GM11168 (cell line): ENCODE measurements at regions not wholly inside any gene's neighbourhood (a gene's known extent, or its start where the extent isn't known, plus 50 kb on each side); places are given as distances from the start of the nearest gene placed in this dataset.

ENCODE experiments used
- in situ Hi-C: fragments of 300-500 bp; cut with MboI; formaldehyde crosslinking; loops from one replicate; pipeline ENCODE4 v1.12.0; 2022; ENCODE audit warnings: low sequenced_read_pairs; ENCODE audit not compliant: unreplicated experiment

DNA sequence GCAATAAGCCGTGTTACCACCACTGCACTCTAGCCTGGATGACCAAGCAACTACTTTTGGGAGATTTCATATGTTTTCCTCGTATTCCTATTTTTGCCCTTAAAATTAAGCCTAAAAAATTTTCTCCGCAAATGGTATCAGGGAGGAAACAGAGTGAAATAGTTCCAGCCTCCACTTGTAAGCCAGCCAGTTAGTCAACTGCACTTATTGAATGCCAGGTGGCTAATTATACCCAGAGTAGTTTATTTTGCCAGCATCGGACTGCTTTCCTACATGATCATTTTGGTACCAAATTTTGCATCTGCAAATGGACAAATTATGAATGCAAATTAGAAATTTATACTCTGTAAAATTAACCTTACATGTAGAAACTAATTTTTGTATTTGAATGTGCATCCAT is 90.2 kb upstream of the ARHGAP28 start:
- in situ Hi-C loops: no loop called here

DNA sequence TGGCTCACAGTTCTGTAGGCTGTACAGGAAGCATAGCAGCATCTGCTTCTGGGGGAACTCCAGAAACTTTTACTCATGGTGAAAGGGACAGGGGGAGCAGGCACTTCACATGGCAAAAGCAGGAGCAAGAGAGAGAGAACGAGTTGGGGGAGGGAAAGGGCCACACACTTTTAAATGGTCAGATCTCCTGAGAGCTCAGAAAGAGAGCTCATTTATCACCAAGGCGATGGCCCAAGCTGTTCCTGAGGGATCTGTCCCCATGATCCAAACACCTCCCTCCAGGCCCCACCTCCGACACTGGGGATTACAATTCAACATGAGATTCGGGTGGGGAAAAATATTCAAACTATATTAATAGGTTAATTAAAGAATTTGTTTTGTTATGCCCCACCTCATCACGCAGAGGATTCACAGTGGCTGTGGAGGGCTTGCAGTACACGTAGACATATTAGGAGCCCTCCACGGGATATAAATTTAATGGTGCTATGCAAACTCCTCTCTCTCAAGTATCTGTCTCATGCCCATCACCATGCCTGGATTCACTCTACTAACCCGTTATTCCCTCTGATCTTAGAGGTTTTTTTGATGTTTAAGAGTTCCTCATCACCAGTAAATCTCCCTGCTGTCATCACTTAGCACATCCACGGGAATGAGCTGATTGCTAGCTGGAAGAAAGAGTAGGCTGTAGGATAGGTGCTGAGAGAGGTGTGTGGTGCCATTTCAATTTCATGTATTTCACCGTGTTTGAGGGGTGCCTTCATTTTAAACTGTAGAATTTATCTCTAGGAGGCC is 84.5 kb upstream of the ARHGAP28 start:
- in situ Hi-C loops: no loop called here

DNA sequence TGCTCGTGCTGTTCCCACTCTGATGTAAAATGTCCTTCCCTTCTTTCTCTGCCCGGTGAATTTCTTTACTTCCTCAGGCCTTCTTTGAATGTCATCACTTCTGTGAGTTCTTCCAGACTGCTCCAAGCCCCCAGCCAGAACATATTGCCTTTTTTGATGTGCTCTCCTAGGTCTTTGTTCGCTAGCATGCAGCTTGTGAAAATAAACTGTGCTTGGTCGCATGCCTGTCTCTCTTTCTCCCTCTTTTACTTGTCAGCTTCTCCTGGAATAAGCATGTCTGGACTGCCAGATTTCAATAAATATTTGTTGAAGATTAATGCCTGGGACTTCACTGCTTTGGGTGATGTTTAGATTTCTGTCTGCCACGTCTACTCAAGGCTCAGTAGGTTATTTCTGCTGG is 82.7 kb upstream of the ARHGAP28 start:
- in situ Hi-C loops: no loop called here

DNA sequence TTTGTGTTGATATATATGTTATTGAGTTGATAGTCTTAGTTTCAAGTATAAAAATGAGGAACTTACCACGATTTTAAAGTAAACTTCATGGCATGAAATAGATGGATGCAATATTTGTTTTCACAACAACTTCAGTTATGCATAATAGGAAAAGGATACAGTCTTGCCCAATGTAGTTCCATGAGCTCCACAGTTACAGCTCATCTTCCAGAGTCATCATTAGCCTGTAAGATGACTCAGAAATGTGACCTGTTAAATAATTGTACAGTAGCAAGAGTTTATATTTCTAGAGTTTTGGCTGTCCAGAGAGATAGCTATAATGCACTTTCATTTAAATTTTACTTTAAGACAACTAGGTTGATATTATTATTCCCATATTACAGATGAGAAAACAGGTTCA is 80.9 kb upstream of the ARHGAP28 start:
- in situ Hi-C loops: no loop called here

DNA sequence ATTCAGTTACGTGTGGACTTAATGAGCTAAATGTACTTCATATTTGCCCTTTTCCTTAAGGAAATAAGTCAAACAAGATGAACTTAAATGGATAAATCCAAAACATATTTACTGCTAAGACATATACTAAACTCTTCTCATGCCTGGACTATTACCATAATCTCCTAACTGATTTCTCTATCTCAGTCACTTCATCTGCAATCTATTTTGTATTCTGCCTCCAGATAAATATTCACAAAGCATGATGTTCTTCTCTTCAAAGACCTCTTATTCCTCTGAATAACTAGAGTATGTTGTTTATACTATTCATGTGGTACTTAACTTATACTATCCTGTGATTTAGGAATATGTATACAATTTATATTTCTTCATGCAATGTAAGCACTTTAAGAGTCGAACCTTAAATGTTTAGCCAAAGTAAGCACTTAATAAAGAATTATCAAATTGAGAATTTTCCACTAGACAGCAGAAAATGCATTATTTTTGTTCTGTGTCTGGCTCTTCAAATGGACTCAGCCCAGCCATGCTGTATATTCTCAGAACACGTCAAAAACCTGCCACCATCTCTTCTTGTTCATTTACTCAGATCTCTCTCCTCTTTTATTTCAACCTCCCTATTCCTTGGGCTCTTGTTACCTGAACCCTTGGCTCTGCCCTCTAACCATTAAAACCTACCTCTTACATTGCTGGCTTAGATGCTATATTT is 79.9 kb upstream of the ARHGAP28 start:
- in situ Hi-C loops: no loop called here

DNA sequence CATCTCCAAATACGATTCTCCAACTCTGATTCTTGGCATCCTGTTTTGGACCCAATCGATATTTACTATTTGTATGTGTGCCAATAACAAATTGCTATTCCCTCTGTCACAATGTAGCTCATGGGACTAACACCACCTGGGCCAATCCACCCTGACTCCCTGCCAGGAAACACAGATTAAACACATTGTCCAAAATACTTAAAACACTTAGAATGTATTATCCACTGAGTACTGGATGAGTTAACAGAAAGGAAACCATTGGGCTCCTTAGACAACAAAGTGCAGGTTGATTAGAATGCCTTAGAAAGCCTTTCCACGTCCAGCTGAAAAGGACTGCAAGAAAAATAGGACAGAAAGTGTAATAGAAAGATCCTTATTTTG is 79.4 kb upstream of the ARHGAP28 start:
- in situ Hi-C loops: no loop called here

DNA sequence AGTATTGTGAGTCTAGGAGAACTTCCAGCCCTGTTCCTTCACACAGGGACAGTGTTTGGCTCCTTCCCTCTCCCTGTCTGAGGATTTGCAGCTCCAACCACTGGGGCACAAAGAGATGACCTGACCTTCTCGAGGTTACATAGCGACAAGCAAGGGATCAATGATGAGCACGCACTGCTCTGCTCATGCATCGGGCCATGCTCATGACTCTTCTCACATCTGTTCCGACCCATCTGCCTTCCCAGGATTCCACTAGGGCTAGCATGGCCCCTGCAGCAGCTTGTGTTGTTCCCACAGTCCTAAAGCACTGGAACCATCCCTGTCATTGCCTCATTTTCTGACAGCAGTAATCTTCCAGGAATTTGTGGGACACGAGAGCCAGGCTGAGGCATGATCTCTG is 78.8 kb upstream of the ARHGAP28 start:
- in situ Hi-C loops: no loop called here

DNA sequence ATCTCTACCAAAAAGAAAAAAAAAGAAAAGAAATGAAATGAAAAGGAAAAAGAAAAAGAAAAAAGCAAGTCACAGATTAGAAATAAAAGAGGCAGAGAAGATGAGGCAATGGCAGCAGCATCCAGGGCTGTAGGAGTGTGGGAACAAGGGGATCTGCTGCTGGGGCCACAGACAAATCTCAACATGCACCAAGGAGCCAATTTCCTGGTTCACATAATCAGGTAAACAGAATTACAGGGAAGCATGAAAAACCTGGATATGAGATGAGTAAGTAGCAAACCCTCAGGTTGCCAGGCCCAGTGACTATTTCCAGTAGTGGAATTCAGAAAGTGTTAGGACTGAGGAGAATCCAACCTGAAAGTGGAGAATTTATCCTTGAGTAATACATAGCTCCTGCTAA is 77.4 kb upstream of the ARHGAP28 start:
- in situ Hi-C loops: no loop called here

DNA sequence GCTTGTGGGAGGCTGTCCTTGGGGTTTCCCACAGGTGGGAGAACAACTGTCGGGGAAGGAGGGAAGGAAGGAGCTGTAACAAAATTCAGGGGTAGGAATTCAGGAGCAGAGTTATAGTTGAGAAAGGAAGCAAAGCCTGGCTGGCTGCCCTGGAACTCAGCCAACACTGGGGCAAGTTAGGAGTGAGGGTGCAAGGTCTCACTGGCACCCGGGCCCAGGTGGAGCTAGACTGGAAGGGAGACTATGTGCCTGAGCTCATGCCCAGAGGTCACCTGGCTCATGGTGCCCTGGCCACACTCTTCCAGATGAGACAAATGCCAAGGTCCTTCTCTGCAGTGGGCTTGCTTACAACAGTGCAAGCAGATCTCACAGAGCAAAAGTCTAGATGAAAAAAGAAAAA is 75.6 kb upstream of the ARHGAP28 start:
- in situ Hi-C loops: no loop called here

DNA sequence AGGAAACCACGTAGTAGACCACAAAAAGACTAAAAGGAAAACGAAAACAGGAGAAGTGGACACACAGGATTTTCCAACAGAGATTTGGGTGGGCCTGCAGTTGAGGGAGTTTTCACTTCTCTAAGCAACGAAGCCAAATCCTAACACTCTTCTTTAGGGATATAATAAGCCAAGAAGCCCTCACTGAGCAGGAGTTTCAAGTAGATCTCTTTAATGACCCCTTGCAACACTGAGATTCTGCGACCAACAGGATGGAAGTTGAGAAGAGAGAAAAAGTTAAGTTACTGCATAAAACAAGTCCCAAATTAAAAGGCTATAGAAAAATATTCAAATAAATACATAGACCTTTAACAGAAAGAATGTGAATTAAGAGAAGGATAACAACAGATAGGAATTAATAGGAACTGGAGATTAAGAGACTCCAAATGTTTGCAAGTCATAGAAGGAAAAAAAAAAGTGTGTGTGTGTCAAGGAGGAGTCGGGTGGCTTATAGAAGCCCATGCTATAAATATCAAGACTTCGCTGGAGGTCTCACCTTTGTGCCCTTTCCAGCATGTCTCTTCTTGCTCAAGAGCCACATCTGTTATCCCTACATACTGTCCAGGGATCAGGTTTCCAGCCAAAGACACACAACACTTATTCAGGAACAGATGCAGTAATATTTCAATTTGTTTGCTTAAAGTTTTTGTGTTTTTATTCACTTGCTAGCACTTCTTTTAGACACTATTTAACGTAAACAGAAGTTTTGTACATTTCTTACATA is 69.4 kb upstream of the ARHGAP28 start:
- in situ Hi-C loops: no loop called here

DNA sequence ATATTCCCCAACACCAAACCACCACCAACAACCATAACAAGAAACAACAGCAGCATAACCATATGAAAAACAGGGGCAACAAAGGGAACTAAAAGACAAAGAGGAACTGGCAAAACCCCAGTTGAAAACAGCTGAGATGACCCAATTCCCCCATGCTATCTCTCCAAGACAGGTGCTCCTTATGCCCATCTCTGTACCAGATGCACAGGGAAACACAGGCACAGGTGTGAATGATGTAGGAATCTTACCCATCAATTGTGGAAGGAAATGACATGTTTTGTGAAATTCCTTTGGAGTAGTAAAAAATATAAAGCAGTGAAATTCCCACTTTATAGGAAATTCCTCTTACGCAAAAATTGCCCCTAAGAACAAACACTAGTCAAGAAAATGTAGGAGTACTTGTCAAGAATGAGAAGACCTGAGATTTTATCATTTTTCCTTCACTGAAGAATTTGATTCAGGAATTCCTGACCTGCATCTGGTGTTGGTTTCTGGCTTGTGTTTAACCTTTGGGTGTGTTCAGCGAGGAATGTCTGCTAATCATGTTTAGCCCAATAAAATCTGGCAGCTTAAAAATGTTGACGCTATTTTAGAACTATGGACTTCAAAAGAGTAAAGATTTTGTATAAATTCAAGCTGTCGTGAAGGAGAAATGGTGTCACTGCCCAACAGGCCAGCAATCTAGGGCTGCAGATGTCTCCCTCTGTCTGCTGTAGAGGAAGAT is 67.7 kb upstream of the ARHGAP28 start:
- in situ Hi-C loops: no loop called here

DNA sequence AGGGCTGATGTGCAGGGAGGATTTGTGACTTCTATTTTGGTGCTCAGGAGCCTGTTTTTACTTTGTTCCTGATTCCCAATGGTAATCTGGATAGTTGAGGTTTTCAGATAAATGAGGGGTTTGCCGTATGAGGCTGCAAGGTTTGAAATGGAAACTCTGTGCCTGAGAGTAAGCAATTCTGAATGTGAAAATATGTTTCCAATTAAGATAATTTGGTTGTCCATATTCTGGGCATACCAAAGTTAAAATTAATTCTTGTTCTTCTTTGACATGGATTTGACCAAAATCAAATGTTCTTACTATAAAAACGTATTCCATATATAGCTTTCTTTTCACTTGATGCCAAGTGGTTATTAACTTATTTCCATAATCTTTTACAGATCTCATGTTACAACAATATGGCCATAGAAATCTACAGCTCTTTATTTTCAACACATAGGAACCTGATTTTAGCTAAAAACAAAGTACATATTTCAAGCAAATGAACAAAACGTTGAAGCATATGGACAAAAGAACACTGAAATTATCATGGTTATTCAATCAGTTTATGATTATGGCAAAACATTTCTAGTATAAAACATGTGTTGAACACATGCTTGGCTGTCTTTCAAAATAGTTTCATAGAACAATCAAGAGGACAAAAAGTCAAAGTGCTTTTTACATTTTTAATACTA is 63.4 kb upstream of the ARHGAP28 start:
- in situ Hi-C loops: no loop called here

DNA sequence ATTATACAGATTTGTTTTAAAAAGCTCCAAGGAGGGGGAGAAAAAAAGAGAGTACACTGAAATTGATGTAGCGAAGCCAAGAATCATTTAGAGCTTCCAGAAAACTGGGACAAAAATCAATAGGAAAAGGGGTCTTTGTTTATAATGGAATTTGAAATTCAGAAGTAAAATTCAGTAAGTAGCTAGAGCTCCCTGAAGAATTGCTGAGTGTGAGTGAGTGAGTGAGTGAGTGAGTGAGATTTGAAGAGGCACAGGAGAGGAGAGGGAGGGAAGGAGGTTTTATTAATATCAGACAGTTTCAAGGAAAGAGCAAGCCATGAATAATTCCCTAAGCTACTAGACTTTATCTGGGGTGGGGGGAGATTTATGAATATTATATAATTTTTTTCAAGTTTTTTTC is 60.7 kb upstream of the ARHGAP28 start:
- in situ Hi-C loops: no loop called here

DNA sequence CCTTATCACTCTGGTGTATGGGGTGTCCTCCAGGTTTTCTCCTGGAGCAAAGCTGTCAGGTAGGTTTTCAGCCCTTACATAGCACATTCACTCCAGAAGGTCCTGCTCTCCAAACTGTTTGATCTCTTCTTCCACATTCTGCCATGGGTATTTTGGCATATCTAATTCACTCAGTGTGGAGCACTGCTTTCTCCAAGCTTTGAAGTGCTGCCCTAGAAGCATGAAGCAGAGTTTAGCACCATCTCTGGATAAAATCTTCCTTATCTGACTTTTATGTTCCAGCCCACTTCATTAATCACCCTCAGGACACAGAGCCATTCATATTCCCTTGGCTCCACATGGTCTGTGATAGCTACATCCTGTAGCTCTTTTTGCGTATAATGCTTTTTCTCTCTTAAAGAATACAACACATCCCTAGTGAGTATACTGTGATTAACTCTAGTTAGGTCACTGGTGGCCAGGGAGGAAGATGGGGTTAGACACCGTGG is 56.7 kb upstream of the ARHGAP28 start:
- in situ Hi-C loops: no loop called here

DNA sequence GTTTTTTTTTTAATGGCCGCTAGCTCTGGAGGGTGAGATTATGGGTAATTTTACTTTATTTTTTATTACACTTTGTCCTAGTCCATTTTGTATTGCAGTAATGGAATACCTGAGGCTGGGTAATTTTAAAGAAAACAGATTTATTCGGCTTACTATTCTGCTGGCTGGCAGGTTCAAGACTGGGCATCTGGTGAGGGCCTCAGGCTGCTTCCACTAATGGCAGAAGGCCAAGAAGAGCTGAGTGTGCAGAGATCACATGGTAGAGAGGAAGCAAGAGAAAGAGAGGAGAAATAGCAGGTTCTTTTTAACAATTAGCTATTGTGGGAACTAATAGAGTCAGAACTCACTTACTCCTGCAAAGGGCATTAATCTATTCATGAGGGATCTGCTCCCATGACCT is 52.4 kb upstream of the ARHGAP28 start:
- in situ Hi-C loops: no loop called here

DNA sequence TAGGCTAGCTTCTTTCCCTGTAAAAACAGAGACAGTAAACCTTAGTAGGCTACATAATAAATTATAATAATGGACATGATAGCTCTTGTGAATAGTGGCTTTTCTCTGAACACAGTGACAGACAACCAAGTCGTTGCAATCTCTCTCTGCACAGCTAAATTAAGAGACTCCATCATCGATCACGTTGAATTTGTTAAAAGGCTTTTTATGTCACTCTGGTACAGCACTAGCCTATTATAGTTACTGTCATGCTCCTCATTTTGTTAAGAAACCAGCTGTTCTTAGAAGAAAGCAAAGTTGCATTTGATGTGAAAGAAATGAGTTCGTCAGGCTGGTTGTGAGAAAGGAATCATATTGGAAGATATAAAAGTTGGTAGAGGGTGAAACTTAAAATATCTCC is 50.3 kb upstream of the ARHGAP28 start:
- in situ Hi-C loops: no loop called here
